RWPE2 (cell line): ENCODE measurements at regions not wholly inside any gene's neighbourhood (a gene's known extent, or its start where the extent isn't known, plus 50 kb on each side); places are given as distances from the start of the nearest gene placed in this dataset.

Source experiments
- ATAC-seq: fragments of 200-7000 bp; cut with Tn5 transposase; 3 replicates; pipeline ENCODE4 v1.9.1; 2021; ENCODE audit warnings: low read depth
- DNase-seq: peaks from one replicate; pipeline ENCODE4 v3.0.0-alpha.2; 2020; ENCODE audit warnings: low spot score
- H3K27ac ChIP-seq: fragments of 450-650 bp; 2 replicates; pipeline ENCODE4 v1.5.1; 2017; ENCODE audit warnings: mild to moderate bottlenecking; ENCODE audit not compliant: poor library complexity, severe bottlenecking
- H3K27me3 ChIP-seq: fragments of 250-450 bp; sonication (Bioruptor Pico); 2 replicates; pipeline ENCODE4 v1.5.1; 2021; ENCODE audit warnings: mild to moderate bottlenecking, moderate library complexity; ENCODE audit not compliant: insufficient read depth, poor library complexity, severe bottlenecking
- H3K36me3 ChIP-seq: fragments of 250-450 bp; sonication (Bioruptor Pico); 2 replicates; pipeline ENCODE4 v1.5.1; 2020; ENCODE audit warnings: low read depth, mild to moderate bottlenecking, moderate library complexity
- H3K4me1 ChIP-seq: fragments of 250-450 bp; sonication (Bioruptor Pico); 2 replicates; pipeline ENCODE4 v1.5.1; 2021; ENCODE audit warnings: mild to moderate bottlenecking, moderate library complexity; ENCODE audit not compliant: insufficient read depth, poor library complexity, severe bottlenecking
- H3K4me3 ChIP-seq: fragments of 250-450 bp; sonication (Bioruptor Pico); 2 replicates; pipeline ENCODE4 v1.5.1; 2021; ENCODE audit warnings: mild to moderate bottlenecking, moderate library complexity; ENCODE audit not compliant: severe bottlenecking
- H3K9me3 ChIP-seq: fragments of 250-450 bp; sonication (Bioruptor Pico); 2 replicates; pipeline ENCODE4 v1.5.1; 2021; ENCODE audit warnings: mild to moderate bottlenecking, moderate library complexity; ENCODE audit not compliant: severe bottlenecking
- TF ChIP-seq, protein P1 (sequence below): fragments of 450-650 bp; IDR thresholded peaks from one replicate; pipeline ENCODE4 v1.5.1; 2017; ENCODE audit warnings: mild to moderate bottlenecking, moderate library complexity; ENCODE audit not compliant: poor library complexity, severe bottlenecking

DNA sequence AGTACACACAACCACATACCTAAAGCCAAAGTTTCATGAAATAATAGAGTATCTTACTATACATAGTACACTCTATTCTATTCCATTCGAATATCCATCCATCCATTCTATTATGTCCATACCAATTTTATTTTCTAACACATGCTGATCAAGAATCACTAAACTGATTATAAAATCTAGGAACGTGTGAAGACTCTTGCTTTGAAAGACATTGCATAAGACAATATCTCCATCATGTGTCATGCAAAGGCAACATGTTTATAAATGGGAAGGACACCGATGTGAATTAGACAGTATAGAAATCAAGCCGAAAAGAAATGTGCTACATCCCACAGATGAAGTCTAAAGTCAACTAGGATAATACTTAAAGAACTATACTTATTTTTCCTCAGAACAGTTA, 1561.5 kb upstream of the TENM4 start:
- H3K4me3 ChIP-seq = no peak overlapping the region
- H3K27ac ChIP-seq = no peak overlapping the region
- DNase-seq (no peak), ATAC-seq (no peak)
- H3K9me3 ChIP-seq = no peaks in the 10 kb centered on the region
- no peaks in the 10 kb centered on the region for H3K27me3 ChIP-seq
- no peaks in the 10 kb centered on the region for H3K36me3 ChIP-seq
- H3K4me1 ChIP-seq = peaks cover 23% of the 10 kb centered on the region
- TF ChIP-seq, protein P1, sequence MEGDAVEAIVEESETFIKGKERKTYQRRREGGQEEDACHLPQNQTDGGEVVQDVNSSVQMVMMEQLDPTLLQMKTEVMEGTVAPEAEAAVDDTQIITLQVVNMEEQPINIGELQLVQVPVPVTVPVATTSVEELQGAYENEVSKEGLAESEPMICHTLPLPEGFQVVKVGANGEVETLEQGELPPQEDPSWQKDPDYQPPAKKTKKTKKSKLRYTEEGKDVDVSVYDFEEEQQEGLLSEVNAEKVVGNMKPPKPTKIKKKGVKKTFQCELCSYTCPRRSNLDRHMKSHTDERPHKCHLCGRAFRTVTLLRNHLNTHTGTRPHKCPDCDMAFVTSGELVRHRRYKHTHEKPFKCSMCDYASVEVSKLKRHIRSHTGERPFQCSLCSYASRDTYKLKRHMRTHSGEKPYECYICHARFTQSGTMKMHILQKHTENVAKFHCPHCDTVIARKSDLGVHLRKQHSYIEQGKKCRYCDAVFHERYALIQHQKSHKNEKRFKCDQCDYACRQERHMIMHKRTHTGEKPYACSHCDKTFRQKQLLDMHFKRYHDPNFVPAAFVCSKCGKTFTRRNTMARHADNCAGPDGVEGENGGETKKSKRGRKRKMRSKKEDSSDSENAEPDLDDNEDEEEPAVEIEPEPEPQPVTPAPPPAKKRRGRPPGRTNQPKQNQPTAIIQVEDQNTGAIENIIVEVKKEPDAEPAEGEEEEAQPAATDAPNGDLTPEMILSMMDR = no peak

DNA sequence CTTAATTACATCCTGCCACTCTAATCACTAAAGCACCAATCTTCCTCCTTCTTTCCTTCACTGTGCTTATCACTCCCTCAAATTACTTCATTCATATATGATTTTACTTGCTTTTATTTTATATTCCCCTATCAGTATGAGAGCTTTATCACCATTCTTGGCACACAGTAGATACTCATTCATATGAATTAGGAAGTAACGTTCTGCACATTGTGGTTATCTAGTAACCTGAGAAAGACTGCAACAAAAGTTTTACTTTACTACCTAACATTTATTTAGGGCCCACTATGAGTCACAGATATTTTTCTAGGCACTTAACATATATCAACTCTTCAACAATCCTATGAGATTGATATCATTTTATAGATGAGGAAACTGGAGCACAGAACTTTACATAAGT, 1559.9 kb upstream of the TENM4 start:
- ATAC-seq = no peak
- no peaks in the 10 kb centered on the region for H3K27me3 ChIP-seq
- H3K4me1 ChIP-seq = peaks cover 12% of the 10 kb centered on the region
- H3K36me3 ChIP-seq = no peaks in the 10 kb centered on the region
- TF ChIP-seq, protein P1 = no peak
- no peaks in the 10 kb centered on the region for H3K9me3 ChIP-seq
- no peak overlapping the region for H3K27ac ChIP-seq
- no peak overlapping the region for H3K4me3 ChIP-seq
- no peak for DNase-seq

DNA sequence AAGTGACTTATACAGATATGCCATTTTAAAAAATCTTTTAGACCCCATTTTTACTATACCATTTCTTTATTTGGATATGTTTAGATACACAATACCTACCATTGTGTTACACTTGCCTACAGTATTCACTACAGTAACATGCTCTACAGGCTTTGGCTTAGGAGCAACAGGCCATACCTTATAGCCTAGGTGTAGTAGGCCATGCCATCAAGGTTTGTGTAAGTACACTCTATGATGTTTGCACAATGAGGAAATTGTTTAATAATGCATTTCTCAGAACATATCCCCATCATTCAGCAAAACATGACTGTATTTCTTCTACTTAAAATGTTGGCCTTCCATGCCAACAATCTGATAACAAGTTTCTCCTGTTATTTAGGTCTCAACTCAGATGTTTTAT, 1559.5 kb upstream of the TENM4 start:
- DNase-seq = no peak
- Histone ChIP-seq H3K4me1 (peaks cover 9% of the 10 kb centered on the region), H3K36me3 (no peaks in the 10 kb centered on the region), H3K9me3 (no peaks in the 10 kb centered on the region), H3K4me3 (no peak overlapping the region), H3K27me3 (no peaks in the 10 kb centered on the region), H3K27ac (no peak overlapping the region)
- ATAC-seq = no peak
- TF ChIP-seq, protein P1 = no peak

DNA sequence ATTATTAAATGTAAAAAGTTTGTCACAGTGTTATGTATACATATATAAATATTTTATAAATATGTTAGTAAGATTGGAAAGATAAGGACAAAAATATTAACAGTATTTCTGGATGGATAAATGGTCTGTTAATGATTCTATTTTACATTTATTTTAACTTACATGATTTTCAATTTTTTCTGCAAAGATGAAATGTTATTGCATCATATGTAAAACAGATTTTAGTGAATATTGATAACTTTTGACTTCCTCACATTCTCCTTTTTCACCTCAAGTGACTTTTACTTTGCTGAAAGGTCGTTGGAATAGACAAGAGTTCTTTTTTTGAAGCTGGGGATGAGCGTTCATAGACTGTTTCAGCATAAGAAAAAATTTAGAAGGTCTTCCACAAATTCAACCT, 1554.7 kb upstream of the TENM4 start:
- no peak overlapping the region for H3K27ac ChIP-seq

DNA sequence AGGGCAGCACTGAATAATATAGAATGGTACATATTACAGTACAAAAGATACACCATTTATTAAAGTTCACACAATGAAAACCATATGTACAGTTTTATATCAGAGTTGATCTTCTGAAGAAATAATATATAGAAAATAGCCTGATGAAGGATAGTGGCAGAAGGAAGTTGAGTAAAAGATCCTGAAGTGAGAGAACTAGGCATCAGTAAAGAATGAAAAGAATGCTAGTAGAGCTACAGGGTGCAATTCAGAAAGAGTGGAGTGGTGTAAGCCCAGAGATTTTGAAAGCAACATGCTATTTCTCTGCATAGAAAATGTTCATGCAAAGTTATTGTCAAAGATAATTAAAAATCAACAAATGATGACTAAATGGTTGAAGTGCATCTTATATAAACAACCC, 1552.7 kb upstream of the TENM4 start:
- Histone ChIP-seq H3K36me3 (no peaks in the 10 kb centered on the region), H3K4me1 (no peaks in the 10 kb centered on the region), H3K27me3 (no peaks in the 10 kb centered on the region), H3K27ac (no peak overlapping the region), H3K9me3 (no peaks in the 10 kb centered on the region), H3K4me3 (no peak overlapping the region)
- TF ChIP-seq, protein P1 = no peak
- DNase-seq = no peak
- ATAC-seq = no peak

More for the DNA sequence above, 1554.7 kb upstream of the TENM4 start:
- TF ChIP-seq, protein P1 = no peak
- H3K27me3 ChIP-seq = no peaks in the 10 kb centered on the region
- ATAC-seq = no peak
- H3K9me3 ChIP-seq = no peaks in the 10 kb centered on the region
- no peaks in the 10 kb centered on the region for H3K4me1 ChIP-seq
- no peak overlapping the region for H3K4me3 ChIP-seq
- no peaks in the 10 kb centered on the region for H3K36me3 ChIP-seq
- no peak for DNase-seq
